AG04450 (cell line): ENCODE measurements at regions not wholly inside any gene's neighbourhood (a gene's known extent, or its start where the extent isn't known, plus 50 kb on each side); places are given as distances from the start of the nearest gene placed in this dataset.

ENCODE experiments used
- CTCF ChIA-PET: fragments of 300-600, 350-600 bp; formaldehyde crosslinking; extraction: SDS; loops from one replicate; lab custom pipeline; 2022; ENCODE audit warnings: antibody characterized with exemption, inconsistent platforms; lab: Charles Lee
- POLR2A ChIA-PET: fragments of 350-600 bp; formaldehyde crosslinking; extraction: SDS; loops from one replicate; lab custom pipeline; 2021; ENCODE audit warnings: antibody characterized with exemption, inconsistent platforms; lab: Yijun Ruan, JAX
- DNase-seq: peaks from one replicate; pipeline ENCODE4 v3.0.0-alpha.2; 2011; ENCODE audit warnings: low read depth, low spot score
- H3K27ac ChIP-seq: one replicate; pipeline ENCODE4 v1.5.1; 2012; ENCODE audit warnings: low read depth, low read length, control low read depth
- H3K27me3 ChIP-seq: one replicate; pipeline ENCODE4 v1.6.0; 2012; ENCODE audit warnings: low read length; ENCODE audit not compliant: control insufficient read depth, insufficient read depth
- H3K4me3 ChIP-seq: 2 replicates; pipeline ENCODE4 v1.5.1; 2011; ENCODE audit warnings: mild to moderate bottlenecking, low read depth, low read length, control low read depth
- H3K9me3 ChIP-seq: 2 replicates; pipeline ENCODE4 v1.5.1; 2012; ENCODE audit warnings: low read length; ENCODE audit not compliant: control insufficient read depth, insufficient read depth
- CTCF ChIP-seq: IDR thresholded peaks from 2 replicates; pipeline ENCODE4 v1.5.1; 2011; ENCODE audit warnings: low read depth, low read length, control low read depth, inconsistent platforms

DNA sequence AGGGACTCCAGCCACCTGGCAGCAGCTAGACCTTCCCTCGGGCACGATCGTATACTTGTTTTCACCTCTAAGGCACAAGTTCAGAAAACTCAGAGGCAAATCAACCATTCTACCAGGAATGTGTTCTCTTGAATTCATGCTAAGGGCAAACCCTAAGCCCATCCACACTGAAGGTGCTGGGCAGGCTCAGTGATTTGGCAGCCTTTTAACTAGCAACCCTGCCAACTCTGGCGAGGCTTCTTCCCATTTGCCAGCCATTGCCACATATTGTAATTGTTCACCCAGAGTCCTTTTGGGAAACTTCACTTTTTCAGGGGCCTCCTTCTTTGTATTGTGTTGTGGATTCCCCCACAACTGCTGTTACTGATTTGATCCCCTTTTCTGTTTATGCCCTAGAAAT, 298.6 kb upstream of the LDB2 start:
- POLR2A ChIA-PET = no interaction called here
- DNase-seq = no peak
- H3K9me3 ChIP-seq = peaks cover 3% of the 10 kb centered on the region; the same call in 1 of the 2 replicates
- H3K27me3 ChIP-seq = no peaks in the 10 kb centered on the region
- H3K4me3 ChIP-seq = no peak overlapping the region
- no peak for TF ChIP-seq CTCF
- H3K27ac ChIP-seq = no peak overlapping the region
- CTCF ChIA-PET = interaction anchor here (0.6 kb wide), 1 partner anchor 66 kb away, joined by 3 read pairs; no protein-coding TSS in a partner anchor

GRCh38 chr4:17195461-17196275, 297.2 kb upstream of the LDB2 start:
- Histone ChIP-seq H3K27me3 (no peaks in the 10 kb centered on the region), H3K9me3 (peaks cover 3% of the 10 kb centered on the region; the same call in 1 of the 2 replicates), H3K4me3 (no peak overlapping the region), H3K27ac (no peak overlapping the region)
- CTCF ChIA-PET = no interaction called here
- TF ChIP-seq CTCF = no peak
- DNase-seq = no peak
- POLR2A ChIA-PET = no interaction called here

DNA sequence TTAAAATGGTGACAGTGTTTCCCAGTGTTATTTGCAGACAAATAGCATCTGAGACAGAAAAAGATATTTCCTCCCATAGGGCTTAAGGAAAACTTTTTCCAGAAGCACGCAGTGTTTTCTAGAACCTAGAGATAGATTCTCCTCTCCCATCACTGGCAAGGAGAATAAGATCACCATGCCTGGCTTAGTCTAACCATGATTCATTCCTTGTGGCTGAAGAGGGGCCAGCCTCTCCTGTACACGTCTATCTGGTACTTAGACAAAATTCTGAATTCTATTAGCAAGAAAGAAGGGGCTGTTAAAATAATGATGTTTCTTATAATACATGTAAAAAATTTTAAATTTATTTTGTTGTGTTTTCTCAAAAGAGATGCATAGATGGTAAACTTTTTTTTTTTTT, 296.1 kb upstream of the LDB2 start:
- ChIA-PET POLR2A (no interaction called here), CTCF (no interaction called here)
- no peak for TF ChIP-seq CTCF
- Histone ChIP-seq H3K27me3 (no peaks in the 10 kb centered on the region), H3K4me3 (no peak overlapping the region), H3K27ac (no peak overlapping the region), H3K9me3 (peaks cover 3% of the 10 kb centered on the region; the same call in 1 of the 2 replicates)
- DNase-seq = no peak

DNA sequence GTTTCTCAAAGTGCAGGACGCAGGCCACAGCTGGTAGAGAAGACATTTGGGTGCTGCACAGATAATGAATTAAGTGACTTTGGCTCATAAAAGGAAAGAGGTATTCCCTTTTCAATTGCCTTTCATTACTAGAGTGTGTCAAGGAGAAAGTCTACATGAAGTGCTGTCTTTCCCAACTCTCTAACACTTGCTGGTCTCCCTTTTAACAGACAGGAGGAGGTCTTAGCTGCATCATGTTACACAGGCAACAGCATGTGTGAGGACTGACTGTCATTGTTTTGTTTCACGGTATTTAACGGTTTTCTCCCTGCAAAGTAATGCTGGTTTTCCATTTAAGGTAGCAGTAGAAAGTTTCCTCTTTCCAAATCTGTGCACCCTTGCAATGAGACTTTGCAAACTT, 291.3 kb upstream of the LDB2 start:
- Histone ChIP-seq H3K27me3 (no peaks in the 10 kb centered on the region), H3K27ac (peak overlapping the region; percentile 39), H3K4me3 (no peak overlapping the region), H3K9me3 (peaks cover 3% of the 10 kb centered on the region; the same call in 1 of the 2 replicates)
- TF ChIP-seq CTCF = 0 out of 2 replicates have a peak, but pooled peaks have one; percentile 4
- POLR2A ChIA-PET = interaction anchor here (1.2 kb wide), 1 partner anchor 47 kb away, joined by 3 read pairs; no protein-coding TSS in a partner anchor
- no peak for DNase-seq
- CTCF ChIA-PET = no interaction called here

GRCh38 chr4:17189401-17189720, 290.9 kb upstream of the LDB2 start:
- no peak for TF ChIP-seq CTCF
- peak; percentile 64 for DNase-seq
- peaks cover 3% of the 10 kb centered on the region; the same call in 1 of the 2 replicates for H3K9me3 ChIP-seq
- H3K4me3 ChIP-seq = no peak overlapping the region
- H3K27ac ChIP-seq = peak overlapping the region; percentile 39
- POLR2A ChIA-PET = interaction anchor here (1.2 kb wide), 1 partner anchor 47 kb away, joined by 3 read pairs; no protein-coding TSS in a partner anchor
- CTCF ChIA-PET = no interaction called here
- H3K27me3 ChIP-seq = no peaks in the 10 kb centered on the region
